HFF-Myc (cell line): ENCODE measurements at regions not wholly inside any gene's neighbourhood (a gene's known extent, or its start where the extent isn't known, plus 50 kb on each side); places are given as distances from the start of the nearest gene placed in this dataset.

Experiments
- DNase-seq: peaks from one replicate; pipeline ENCODE4 v3.0.0-alpha.2; 2011; ENCODE audit warnings: low read depth; ENCODE audit errors: extremely low read depth
- H3K4me3 ChIP-seq: replicated peaks from 2 replicates; pipeline ENCODE4 v1.5.1; 2011; ENCODE audit warnings: low read depth, mild to moderate bottlenecking, control low read depth, low read length
- TF ChIP-seq, protein P1 (sequence below): IDR thresholded peaks from 2 replicates; pipeline ENCODE4 v1.5.1; 2012; ENCODE audit warnings: mild to moderate bottlenecking, low read depth, low read length, control low read depth; ENCODE audit errors: missing control alignments

DNA sequence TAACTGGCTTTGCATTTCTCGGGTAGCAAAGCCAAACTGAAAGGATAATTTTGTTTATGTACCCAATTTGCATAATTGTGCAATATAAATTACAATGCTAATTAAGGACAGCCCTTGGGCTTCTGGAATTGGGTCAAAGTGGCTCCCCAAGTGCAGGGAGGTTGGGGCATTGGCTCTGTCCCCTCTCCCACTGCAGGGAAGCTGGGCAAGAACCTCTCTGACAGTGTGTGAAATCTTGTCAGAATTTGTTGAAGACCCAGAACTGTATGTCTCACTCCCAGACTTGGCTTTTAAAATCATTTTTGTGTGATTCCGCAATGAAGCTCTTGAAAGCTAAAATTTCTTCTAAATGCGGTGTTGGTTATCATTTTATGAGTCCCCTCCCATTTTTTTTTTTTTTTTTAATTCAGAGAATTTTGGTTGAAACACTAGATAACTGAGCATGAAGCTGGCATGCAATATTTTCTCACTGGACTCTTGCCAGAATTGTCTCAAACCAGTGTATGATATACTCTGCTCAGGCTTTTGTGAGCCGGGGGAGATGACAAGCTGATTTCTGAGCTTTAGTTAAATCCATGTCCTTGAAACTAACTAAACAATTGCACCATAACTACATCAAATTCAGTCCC, 878.9 kb upstream of the CXADR start:
- DNase-seq, result no peak
- TF ChIP-seq, protein P1, sequence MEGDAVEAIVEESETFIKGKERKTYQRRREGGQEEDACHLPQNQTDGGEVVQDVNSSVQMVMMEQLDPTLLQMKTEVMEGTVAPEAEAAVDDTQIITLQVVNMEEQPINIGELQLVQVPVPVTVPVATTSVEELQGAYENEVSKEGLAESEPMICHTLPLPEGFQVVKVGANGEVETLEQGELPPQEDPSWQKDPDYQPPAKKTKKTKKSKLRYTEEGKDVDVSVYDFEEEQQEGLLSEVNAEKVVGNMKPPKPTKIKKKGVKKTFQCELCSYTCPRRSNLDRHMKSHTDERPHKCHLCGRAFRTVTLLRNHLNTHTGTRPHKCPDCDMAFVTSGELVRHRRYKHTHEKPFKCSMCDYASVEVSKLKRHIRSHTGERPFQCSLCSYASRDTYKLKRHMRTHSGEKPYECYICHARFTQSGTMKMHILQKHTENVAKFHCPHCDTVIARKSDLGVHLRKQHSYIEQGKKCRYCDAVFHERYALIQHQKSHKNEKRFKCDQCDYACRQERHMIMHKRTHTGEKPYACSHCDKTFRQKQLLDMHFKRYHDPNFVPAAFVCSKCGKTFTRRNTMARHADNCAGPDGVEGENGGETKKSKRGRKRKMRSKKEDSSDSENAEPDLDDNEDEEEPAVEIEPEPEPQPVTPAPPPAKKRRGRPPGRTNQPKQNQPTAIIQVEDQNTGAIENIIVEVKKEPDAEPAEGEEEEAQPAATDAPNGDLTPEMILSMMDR, result no peak
- no peak overlapping the region for H3K4me3 ChIP-seq

GRCh38 chr21:16634515-16634914, 878.3 kb upstream of the CXADR start:
- no peak overlapping the region for H3K4me3 ChIP-seq
- no peak for DNase-seq
- TF ChIP-seq, protein P1, result no peak

DNA sequence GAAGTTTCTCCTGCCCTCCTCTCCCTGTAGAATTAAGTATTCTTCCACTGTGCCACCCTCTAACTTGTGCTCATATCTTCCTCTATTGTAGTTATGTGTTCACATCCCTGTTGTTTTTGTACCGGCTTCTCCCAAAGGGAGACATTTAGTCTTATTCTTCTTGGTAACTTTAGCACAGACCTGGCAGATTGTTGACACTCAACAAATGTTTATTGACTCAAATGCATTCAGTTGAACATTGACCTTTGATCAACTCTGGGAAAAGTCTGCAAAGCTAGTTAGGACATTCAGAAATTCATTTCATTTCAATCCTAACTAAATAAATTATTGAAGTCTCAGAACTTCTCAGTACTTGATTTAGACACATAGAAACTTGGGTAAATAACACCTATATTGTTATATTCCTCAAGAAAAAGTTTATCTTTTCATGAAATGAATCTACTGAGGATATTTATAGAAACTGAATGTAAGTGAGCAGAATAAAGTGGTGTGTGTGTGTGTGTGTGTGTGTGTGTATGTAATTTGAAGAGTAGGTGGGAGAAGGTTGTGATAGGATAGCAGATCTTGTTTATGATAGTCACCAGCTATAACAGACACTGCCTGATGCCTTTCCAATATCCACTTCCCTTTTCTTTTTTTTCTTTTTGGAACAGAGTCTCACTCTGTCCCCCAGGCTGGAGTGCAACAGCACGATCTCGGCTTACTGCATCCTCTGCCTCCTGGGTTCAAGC, 872.4 kb upstream of the CXADR start:
- DNase-seq, result no peak
- TF ChIP-seq, protein P1, result no peak
- H3K4me3 ChIP-seq, result no peak overlapping the region

DNA sequence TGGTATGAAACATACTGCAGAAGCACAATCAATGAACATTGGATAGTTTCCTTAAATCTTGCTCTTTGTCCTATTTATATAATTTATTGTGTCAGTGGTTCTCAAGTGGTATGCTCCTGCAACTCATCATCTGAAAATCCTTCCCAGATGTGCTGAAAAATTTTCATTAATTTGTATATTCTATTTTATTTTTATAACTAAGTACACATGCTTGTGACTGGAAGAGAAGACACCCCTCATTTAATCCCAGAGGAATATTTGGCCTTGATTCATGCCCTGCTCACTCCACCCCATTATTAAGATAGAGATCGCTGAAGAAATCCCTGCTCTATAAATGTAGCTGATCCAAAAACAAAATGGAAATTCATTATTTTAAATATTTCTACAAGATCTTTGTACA, 870.5 kb upstream of the CXADR start:
- TF ChIP-seq, protein P1, result no peak
- DNase-seq, result no peak
- H3K4me3 ChIP-seq, result no peak overlapping the region

GRCh38 chr21:16644685-16645084, 868.2 kb upstream of the CXADR start:
- no peak for DNase-seq
- TF ChIP-seq, protein P1, result no peak
- no peak overlapping the region for H3K4me3 ChIP-seq

DNA sequence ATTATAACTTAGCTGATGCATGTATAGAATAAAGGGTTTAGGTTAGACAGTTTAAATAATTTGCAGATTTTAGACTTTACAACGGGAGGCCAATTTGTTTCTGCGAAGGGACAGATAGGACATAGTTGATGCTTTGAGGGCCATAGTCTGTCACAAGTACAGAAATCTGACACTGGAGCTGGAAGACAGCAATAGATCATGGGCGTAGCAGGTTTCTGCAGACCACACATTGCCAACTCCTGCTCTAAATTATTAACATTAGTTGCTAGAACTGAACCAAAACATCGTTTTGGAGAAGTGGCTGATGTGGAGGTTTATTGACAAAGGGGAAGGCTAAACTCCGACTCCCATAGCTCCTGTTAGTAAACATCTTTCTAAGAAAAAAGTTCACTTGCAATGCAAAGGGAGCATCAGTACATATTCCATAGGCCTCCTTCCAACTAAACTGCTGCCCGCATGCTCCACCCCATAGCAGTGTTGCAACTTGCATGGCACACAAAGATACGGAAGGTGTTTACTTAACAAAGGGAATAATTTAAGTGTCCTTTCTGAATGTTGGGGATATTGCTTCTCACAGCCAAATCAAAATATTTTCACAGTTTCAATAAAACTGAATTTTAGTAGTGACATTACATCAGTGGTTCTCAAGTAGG, 862.0 kb upstream of the CXADR start:
- DNase-seq, result no peak
- TF ChIP-seq, protein P1, result no peak
- no peak overlapping the region for H3K4me3 ChIP-seq
